ENCODE measurements at regions not wholly inside any gene's neighbourhood (a gene's known extent, or its start where the extent isn't known, plus 50 kb on each side); places are given as distances from the start of the nearest gene placed in this dataset.

GRCh38 chr1:36542962-36543515, 60.3 kb upstream of the CSF3R start:
- no peak overlapping the region for H3K4me3 ChIP-seq
- no peaks in the 10 kb centered on the region for H3K9me3 ChIP-seq
- H3K36me3 ChIP-seq = no peaks in the 10 kb centered on the region
- H3K4me1 ChIP-seq = no peaks in the 10 kb centered on the region
- H3K27ac ChIP-seq = no peak overlapping the region
- TF ChIP-seq CTCF (IDR thresholded peaks at IDR 0.05) = no peak
- H3K27me3 ChIP-seq (ENCODE audit: low read depth) = peaks cover 2% of the 10 kb centered on the region
- ATAC-seq = no peak
- no peak for DNase-seq
- intact Hi-C loops (cut with DNase I) = no loop called here

GRCh38 chr1:36542024-36542961, 59.6 kb upstream of the CSF3R start:
- Histone ChIP-seq H3K36me3 (no peaks in the 10 kb centered on the region), H3K27ac (no peak overlapping the region), H3K4me1 (no peaks in the 10 kb centered on the region), H3K4me3 (no peak overlapping the region), H3K27me3 (ENCODE audit: low read depth) (no peaks in the 10 kb centered on the region), H3K9me3 (no peaks in the 10 kb centered on the region)
- intact Hi-C loops (cut with DNase I) = no loop called here
- no peak for TF ChIP-seq CTCF (IDR thresholded peaks at IDR 0.05)
- DNase-seq = no peak
- no peak for ATAC-seq

- Histone ChIP-seq H3K4me3 (no peak overlapping the region), H3K4me1 (no peaks in the 10 kb centered on the region), H3K36me3 (no peaks in the 10 kb centered on the region), H3K27ac (no peak overlapping the region), H3K27me3 (ENCODE audit: low read depth) (no peaks in the 10 kb centered on the region), H3K9me3 (no peaks in the 10 kb centered on the region)
- DNase-seq (no peak), ATAC-seq (no peak)
- intact Hi-C loops (cut with DNase I) = no loop called here
- no peak for TF ChIP-seq CTCF (IDR thresholded peaks at IDR 0.05)
Measured at GRCh38 chr1:36540056-36540455, 57.3 kb upstream of the CSF3R start.

GRCh38 chr1:36539526-36539925, 56.8 kb upstream of the CSF3R start:
- no peak overlapping the region for H3K4me3 ChIP-seq
- no peaks in the 10 kb centered on the region for H3K9me3 ChIP-seq
- intact Hi-C loops (cut with DNase I) = no loop called here
- DNase-seq (no peak), ATAC-seq (no peak)
- no peak overlapping the region for H3K27ac ChIP-seq
- no peaks in the 10 kb centered on the region for H3K27me3 ChIP-seq (ENCODE audit: low read depth)
- H3K4me1 ChIP-seq = no peaks in the 10 kb centered on the region
- no peaks in the 10 kb centered on the region for H3K36me3 ChIP-seq
- no peak for TF ChIP-seq CTCF (IDR thresholded peaks at IDR 0.05)

GRCh38 chr1:36537991-36538390, 55.3 kb upstream of the CSF3R start:
- TF ChIP-seq CTCF (IDR thresholded peaks at IDR 0.05) = no peak
- DNase-seq = no peak
- intact Hi-C loops (cut with DNase I) = no loop called here

More at GRCh38 chr1:36537991-36538390, 55.3 kb upstream of the CSF3R start:
- Histone ChIP-seq H3K36me3 (no peaks in the 10 kb centered on the region), H3K4me3 (no peak overlapping the region), H3K27me3 (ENCODE audit: low read depth) (no peaks in the 10 kb centered on the region), H3K27ac (no peak overlapping the region), H3K9me3 (no peaks in the 10 kb centered on the region), H3K4me1 (no peaks in the 10 kb centered on the region)
- no peak for ATAC-seq

Data from lower lobe of right lung (tissue), 2 donors.